ENCODE measurements at regions not wholly inside any gene's neighbourhood (a gene's known extent, or its start where the extent isn't known, plus 50 kb on each side); places are given as distances from the start of the nearest gene placed in this dataset.

DNA sequence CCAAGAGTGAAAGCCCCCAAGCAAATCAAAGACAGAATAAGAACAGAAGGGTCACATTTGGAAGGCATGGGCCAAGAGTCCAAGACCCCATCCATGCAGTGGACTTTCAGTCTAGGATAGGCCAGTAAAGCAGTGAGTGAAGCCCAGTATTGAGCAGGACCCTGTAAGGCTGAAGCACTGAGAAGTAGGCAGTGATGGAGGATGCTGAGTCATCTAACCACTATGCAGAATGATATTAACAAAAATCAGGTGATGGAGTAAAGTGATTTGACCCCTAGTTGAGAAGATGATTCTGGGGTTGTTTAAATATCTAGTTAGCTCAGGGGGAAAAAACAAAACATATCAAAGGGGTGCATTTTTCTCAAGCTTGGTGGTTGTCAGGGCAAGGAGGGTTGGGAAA, 308.7 kb upstream of the PLXNA2 start:
- no peaks in the 10 kb centered on the region for H3K36me3 ChIP-seq (ENCODE audit: control insufficient read depth, insufficient read depth, low read length)
- H3K4me3 ChIP-seq (ENCODE audit: low read length) = no peak overlapping the region
- Mint-ChIP-seq H3K4me1 (no peaks in the 10 kb centered on the region), H3K9me3 (no peaks in the 10 kb centered on the region), H3K36me3 (ENCODE audit: low read depth) (no peaks in the 10 kb centered on the region), H3K27me3 (ENCODE audit: insufficient read depth) (peaks cover 4% of the 10 kb centered on the region), H3K27ac (no peak overlapping the region), H3K4me3 (no peak overlapping the region)
- no peak for DNase-seq
- no peaks in the 10 kb centered on the region for H3K9me3 ChIP-seq (ENCODE audit: control insufficient read depth, low read length)
- H3K9ac ChIP-seq (ENCODE audit: extremely low read depth, low read length, poor library complexity, severe bottlenecking) = no peak overlapping the region
- H3K4me1 ChIP-seq (ENCODE audit: control insufficient read depth, insufficient read depth, low read length) = no peaks in the 10 kb centered on the region
- H3K27me3 ChIP-seq (ENCODE audit: control insufficient read depth, insufficient read depth, low read length, poor library complexity, severe bottlenecking) = no peaks in the 10 kb centered on the region
- TF ChIP-seq, protein P1, sequence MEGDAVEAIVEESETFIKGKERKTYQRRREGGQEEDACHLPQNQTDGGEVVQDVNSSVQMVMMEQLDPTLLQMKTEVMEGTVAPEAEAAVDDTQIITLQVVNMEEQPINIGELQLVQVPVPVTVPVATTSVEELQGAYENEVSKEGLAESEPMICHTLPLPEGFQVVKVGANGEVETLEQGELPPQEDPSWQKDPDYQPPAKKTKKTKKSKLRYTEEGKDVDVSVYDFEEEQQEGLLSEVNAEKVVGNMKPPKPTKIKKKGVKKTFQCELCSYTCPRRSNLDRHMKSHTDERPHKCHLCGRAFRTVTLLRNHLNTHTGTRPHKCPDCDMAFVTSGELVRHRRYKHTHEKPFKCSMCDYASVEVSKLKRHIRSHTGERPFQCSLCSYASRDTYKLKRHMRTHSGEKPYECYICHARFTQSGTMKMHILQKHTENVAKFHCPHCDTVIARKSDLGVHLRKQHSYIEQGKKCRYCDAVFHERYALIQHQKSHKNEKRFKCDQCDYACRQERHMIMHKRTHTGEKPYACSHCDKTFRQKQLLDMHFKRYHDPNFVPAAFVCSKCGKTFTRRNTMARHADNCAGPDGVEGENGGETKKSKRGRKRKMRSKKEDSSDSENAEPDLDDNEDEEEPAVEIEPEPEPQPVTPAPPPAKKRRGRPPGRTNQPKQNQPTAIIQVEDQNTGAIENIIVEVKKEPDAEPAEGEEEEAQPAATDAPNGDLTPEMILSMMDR (conservative IDR thresholded peaks at IDR 0.05) = no peak
- H3K27ac ChIP-seq (ENCODE audit: low read depth, low read length) = no peak overlapping the region

GRCh38 chr1:208556461-208556860, 312.3 kb upstream of the PLXNA2 start:
- TF ChIP-seq, protein P1 (conservative IDR thresholded peaks at IDR 0.05) = no peak
- DNase-seq = no peak
- Histone ChIP-seq H3K27me3 (ENCODE audit: control insufficient read depth, insufficient read depth, low read length, poor library complexity, severe bottlenecking) (no peaks in the 10 kb centered on the region), H3K27ac (ENCODE audit: low read depth, low read length) (no peak overlapping the region), H3K9me3 (ENCODE audit: control insufficient read depth, low read length) (peaks cover 4% of the 10 kb centered on the region), H3K9ac (ENCODE audit: extremely low read depth, low read length, poor library complexity, severe bottlenecking) (no peak overlapping the region), H3K4me3 (ENCODE audit: low read length) (no peak overlapping the region), H3K36me3 (ENCODE audit: control insufficient read depth, insufficient read depth, low read length) (no peaks in the 10 kb centered on the region), H3K4me1 (ENCODE audit: control insufficient read depth, insufficient read depth, low read length) (no peaks in the 10 kb centered on the region)
- H3K36me3 Mint-ChIP-seq (ENCODE audit: low read depth) = no peaks in the 10 kb centered on the region
- H3K27me3 Mint-ChIP-seq (ENCODE audit: insufficient read depth) = peaks cover 15% of the 10 kb centered on the region
- H3K27ac Mint-ChIP-seq = no peak overlapping the region
- WGBS, 2 experiments (ENCODE audit: insufficient coverage in 1 of 2, insufficient read length in 1 of 2) = 94 to 96% methylated on average over 4 to 6 of the region's 6 CpGs
- no peaks in the 10 kb centered on the region for H3K9me3 Mint-ChIP-seq
- peaks cover 2% of the 10 kb centered on the region for H3K4me1 Mint-ChIP-seq
- H3K4me3 Mint-ChIP-seq = no peak overlapping the region

- Histone ChIP-seq H3K9ac (ENCODE audit: extremely low read depth, low read length, poor library complexity, severe bottlenecking) (no peak overlapping the region), H3K27me3 (ENCODE audit: control insufficient read depth, insufficient read depth, low read length, poor library complexity, severe bottlenecking) (no peaks in the 10 kb centered on the region), H3K4me1 (ENCODE audit: control insufficient read depth, insufficient read depth, low read length) (no peaks in the 10 kb centered on the region), H3K4me3 (ENCODE audit: low read length) (no peak overlapping the region), H3K36me3 (ENCODE audit: control insufficient read depth, insufficient read depth, low read length) (no peaks in the 10 kb centered on the region), H3K9me3 (ENCODE audit: control insufficient read depth, low read length) (peaks cover 11% of the 10 kb centered on the region), H3K27ac (ENCODE audit: low read depth, low read length) (no peak overlapping the region)
- WGBS, 2 experiments (ENCODE audit: insufficient coverage in 1 of 2, insufficient read length in 1 of 2) = 93 to 100% methylated on average over 1 to 2 of the region's 2 CpGs
- H3K36me3 Mint-ChIP-seq (ENCODE audit: low read depth) = no peaks in the 10 kb centered on the region
- no peaks in the 10 kb centered on the region for H3K9me3 Mint-ChIP-seq
- TF ChIP-seq, protein P1 (conservative IDR thresholded peaks at IDR 0.05) = no peak
- peaks cover 16% of the 10 kb centered on the region for H3K27me3 Mint-ChIP-seq (ENCODE audit: insufficient read depth)
- H3K4me1 Mint-ChIP-seq = peaks cover 2% of the 10 kb centered on the region
- H3K27ac Mint-ChIP-seq = no peak overlapping the region
- no peak overlapping the region for H3K4me3 Mint-ChIP-seq
- DNase-seq = no peak
These were observed 313.0 kb upstream of the PLXNA2 start for GRCh38 chr1:208557046-208557722.

All from endodermal cell (in vitro differentiated cells).